Testis (tissue), 2 donors: ENCODE measurements at regions not wholly inside any gene's neighbourhood (a gene's known extent, or its start where the extent isn't known, plus 50 kb on each side); places are given as distances from the start of the nearest gene placed in this dataset.

Experiments
- POLR2A ChIP-seq: fragments of 450-650 bp; IDR thresholded peaks from one replicate; pipeline ENCODE4 v1.6.1; 2017; ENCODE audit warnings: antibody characterized with exemption, mild to moderate bottlenecking, moderate library complexity
- TF ChIP-seq, protein P1 (sequence below), 3 experiments: fragments of 450-650 bp in 2 of 3; fragments of 200-600 bp in 1 of 3; sonication (generic) in 1 of 3; IDR thresholded peaks; one replicate each; pipeline ENCODE4 v1.5.1; 2016 to 2019; ENCODE audit warnings: antibody characterized with exemption in 3 of 3, mild to moderate bottlenecking in 2 of 3, moderate library complexity in 1 of 3

GRCh38 chr11:23836981-23837380, 659.9 kb upstream of the LUZP2 start:
- TF ChIP-seq, protein P1, sequence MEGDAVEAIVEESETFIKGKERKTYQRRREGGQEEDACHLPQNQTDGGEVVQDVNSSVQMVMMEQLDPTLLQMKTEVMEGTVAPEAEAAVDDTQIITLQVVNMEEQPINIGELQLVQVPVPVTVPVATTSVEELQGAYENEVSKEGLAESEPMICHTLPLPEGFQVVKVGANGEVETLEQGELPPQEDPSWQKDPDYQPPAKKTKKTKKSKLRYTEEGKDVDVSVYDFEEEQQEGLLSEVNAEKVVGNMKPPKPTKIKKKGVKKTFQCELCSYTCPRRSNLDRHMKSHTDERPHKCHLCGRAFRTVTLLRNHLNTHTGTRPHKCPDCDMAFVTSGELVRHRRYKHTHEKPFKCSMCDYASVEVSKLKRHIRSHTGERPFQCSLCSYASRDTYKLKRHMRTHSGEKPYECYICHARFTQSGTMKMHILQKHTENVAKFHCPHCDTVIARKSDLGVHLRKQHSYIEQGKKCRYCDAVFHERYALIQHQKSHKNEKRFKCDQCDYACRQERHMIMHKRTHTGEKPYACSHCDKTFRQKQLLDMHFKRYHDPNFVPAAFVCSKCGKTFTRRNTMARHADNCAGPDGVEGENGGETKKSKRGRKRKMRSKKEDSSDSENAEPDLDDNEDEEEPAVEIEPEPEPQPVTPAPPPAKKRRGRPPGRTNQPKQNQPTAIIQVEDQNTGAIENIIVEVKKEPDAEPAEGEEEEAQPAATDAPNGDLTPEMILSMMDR (IDR thresholded peaks at IDR 0.05) = no peak
- TF ChIP-seq POLR2A = no peak
